ENCODE measurements at regions not wholly inside any gene's neighbourhood (a gene's known extent, or its start where the extent isn't known, plus 50 kb on each side); places are given as distances from the start of the nearest gene placed in this dataset.

DNA sequence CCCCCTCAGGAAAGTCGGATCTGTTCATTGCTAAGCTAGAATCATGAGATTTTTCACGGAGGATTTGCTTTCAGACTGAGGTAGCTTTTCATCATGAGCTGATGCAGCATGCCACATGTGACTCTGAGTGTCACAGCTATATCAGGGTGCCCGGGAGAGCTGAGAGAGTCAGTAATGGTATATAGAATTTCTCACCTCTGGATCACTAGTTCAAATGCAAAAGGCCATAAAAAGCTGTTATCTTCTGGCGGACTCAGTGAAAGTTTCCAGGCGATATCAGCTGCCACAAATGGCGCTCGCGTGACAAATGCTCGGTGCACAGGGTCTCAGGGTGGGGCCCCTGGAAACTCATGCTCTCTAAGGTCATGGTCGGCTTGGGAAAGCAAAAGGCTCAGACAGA is 150.1 kb downstream of the DHX15 start:
- TF ChIP-seq GABPA (IDR thresholded peaks at IDR 0.05 in 1 of 2, conservative IDR thresholded peaks at IDR 0.05 in 1 of 2) (no peak), EGR1 (IDR thresholded peaks at IDR 0.05; ENCODE audit: low read depth in 2 of 2) (no peak), TAF1 (conservative IDR thresholded peaks at IDR 0.05) (no peak), RAD21 (IDR thresholded peaks at IDR 0.05) (no peak), JUND (IDR thresholded peaks at IDR 0.05) (no peak)
- TF ChIP-seq, protein P1, sequence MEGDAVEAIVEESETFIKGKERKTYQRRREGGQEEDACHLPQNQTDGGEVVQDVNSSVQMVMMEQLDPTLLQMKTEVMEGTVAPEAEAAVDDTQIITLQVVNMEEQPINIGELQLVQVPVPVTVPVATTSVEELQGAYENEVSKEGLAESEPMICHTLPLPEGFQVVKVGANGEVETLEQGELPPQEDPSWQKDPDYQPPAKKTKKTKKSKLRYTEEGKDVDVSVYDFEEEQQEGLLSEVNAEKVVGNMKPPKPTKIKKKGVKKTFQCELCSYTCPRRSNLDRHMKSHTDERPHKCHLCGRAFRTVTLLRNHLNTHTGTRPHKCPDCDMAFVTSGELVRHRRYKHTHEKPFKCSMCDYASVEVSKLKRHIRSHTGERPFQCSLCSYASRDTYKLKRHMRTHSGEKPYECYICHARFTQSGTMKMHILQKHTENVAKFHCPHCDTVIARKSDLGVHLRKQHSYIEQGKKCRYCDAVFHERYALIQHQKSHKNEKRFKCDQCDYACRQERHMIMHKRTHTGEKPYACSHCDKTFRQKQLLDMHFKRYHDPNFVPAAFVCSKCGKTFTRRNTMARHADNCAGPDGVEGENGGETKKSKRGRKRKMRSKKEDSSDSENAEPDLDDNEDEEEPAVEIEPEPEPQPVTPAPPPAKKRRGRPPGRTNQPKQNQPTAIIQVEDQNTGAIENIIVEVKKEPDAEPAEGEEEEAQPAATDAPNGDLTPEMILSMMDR (IDR thresholded peaks at IDR 0.05; ENCODE audit: low read depth, low read length, missing input control) = no peak
- TF ChIP-seq, protein P2, sequence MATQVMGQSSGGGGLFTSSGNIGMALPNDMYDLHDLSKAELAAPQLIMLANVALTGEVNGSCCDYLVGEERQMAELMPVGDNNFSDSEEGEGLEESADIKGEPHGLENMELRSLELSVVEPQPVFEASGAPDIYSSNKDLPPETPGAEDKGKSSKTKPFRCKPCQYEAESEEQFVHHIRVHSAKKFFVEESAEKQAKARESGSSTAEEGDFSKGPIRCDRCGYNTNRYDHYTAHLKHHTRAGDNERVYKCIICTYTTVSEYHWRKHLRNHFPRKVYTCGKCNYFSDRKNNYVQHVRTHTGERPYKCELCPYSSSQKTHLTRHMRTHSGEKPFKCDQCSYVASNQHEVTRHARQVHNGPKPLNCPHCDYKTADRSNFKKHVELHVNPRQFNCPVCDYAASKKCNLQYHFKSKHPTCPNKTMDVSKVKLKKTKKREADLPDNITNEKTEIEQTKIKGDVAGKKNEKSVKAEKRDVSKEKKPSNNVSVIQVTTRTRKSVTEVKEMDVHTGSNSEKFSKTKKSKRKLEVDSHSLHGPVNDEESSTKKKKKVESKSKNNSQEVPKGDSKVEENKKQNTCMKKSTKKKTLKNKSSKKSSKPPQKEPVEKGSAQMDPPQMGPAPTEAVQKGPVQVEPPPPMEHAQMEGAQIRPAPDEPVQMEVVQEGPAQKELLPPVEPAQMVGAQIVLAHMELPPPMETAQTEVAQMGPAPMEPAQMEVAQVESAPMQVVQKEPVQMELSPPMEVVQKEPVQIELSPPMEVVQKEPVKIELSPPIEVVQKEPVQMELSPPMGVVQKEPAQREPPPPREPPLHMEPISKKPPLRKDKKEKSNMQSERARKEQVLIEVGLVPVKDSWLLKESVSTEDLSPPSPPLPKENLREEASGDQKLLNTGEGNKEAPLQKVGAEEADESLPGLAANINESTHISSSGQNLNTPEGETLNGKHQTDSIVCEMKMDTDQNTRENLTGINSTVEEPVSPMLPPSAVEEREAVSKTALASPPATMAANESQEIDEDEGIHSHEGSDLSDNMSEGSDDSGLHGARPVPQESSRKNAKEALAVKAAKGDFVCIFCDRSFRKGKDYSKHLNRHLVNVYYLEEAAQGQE (IDR thresholded peaks at IDR 0.05) = no peak
- TF ChIP-seq, protein P3, sequence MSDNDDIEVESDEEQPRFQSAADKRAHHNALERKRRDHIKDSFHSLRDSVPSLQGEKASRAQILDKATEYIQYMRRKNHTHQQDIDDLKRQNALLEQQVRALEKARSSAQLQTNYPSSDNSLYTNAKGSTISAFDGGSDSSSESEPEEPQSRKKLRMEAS (IDR thresholded peaks at IDR 0.05) = no peak
- TF ChIP-seq, protein P4, sequence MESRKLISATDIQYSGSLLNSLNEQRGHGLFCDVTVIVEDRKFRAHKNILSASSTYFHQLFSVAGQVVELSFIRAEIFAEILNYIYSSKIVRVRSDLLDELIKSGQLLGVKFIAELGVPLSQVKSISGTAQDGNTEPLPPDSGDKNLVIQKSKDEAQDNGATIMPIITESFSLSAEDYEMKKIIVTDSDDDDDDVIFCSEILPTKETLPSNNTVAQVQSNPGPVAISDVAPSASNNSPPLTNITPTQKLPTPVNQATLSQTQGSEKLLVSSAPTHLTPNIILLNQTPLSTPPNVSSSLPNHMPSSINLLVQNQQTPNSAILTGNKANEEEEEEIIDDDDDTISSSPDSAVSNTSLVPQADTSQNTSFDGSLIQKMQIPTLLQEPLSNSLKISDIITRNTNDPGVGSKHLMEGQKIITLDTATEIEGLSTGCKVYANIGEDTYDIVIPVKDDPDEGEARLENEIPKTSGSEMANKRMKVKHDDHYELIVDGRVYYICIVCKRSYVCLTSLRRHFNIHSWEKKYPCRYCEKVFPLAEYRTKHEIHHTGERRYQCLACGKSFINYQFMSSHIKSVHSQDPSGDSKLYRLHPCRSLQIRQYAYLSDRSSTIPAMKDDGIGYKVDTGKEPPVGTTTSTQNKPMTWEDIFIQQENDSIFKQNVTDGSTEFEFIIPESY (IDR thresholded peaks at IDR 0.05) = no peak
